ENCODE measurements at regions not wholly inside any gene's neighbourhood (a gene's known extent, or its start where the extent isn't known, plus 50 kb on each side); places are given as distances from the start of the nearest gene placed in this dataset.

GRCh38 chr10:90204956-90205314, 503.5 kb downstream of the KIF20B start:
- TF ChIP-seq, protein P1, sequence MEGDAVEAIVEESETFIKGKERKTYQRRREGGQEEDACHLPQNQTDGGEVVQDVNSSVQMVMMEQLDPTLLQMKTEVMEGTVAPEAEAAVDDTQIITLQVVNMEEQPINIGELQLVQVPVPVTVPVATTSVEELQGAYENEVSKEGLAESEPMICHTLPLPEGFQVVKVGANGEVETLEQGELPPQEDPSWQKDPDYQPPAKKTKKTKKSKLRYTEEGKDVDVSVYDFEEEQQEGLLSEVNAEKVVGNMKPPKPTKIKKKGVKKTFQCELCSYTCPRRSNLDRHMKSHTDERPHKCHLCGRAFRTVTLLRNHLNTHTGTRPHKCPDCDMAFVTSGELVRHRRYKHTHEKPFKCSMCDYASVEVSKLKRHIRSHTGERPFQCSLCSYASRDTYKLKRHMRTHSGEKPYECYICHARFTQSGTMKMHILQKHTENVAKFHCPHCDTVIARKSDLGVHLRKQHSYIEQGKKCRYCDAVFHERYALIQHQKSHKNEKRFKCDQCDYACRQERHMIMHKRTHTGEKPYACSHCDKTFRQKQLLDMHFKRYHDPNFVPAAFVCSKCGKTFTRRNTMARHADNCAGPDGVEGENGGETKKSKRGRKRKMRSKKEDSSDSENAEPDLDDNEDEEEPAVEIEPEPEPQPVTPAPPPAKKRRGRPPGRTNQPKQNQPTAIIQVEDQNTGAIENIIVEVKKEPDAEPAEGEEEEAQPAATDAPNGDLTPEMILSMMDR (IDR thresholded peaks at IDR 0.05), result no peak
- no peak for TF ChIP-seq POLR2A (IDR thresholded peaks at IDR 0.05)

Measured in sigmoid colon (tissue), 3 donors.